ENCODE measurements at regions not wholly inside any gene's neighbourhood (a gene's known extent, or its start where the extent isn't known, plus 50 kb on each side); places are given as distances from the start of the nearest gene placed in this dataset.

DNA sequence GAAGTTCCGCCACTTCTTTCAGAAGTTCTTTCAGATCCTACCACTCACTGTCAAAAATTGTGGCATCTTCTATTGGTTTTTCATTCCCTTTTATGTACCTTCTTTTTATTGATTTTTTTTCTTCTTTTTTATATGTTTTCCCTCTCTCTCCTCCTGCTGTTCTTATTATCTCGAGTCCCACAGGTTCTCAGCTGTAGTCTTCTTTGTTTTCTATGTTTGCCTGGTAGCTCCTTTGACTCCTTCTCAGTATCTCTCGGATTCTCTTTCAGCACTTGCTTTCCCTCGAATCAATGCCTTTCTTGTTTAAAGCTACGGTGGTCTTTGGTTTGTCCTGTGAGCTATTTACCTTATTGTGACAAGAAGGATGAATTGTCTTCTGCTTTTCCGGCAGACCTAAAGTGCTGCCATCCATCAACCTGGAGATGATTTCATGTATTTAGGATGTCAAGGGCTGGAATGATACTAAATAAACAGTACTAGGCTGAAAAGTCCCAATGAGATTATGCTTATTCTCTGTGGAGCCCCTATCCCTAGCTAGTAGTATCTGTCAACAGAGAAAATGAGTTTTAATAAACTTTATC lies 541.7 kb downstream of the NOVA1 start:
- TF ChIP-seq, protein P1, sequence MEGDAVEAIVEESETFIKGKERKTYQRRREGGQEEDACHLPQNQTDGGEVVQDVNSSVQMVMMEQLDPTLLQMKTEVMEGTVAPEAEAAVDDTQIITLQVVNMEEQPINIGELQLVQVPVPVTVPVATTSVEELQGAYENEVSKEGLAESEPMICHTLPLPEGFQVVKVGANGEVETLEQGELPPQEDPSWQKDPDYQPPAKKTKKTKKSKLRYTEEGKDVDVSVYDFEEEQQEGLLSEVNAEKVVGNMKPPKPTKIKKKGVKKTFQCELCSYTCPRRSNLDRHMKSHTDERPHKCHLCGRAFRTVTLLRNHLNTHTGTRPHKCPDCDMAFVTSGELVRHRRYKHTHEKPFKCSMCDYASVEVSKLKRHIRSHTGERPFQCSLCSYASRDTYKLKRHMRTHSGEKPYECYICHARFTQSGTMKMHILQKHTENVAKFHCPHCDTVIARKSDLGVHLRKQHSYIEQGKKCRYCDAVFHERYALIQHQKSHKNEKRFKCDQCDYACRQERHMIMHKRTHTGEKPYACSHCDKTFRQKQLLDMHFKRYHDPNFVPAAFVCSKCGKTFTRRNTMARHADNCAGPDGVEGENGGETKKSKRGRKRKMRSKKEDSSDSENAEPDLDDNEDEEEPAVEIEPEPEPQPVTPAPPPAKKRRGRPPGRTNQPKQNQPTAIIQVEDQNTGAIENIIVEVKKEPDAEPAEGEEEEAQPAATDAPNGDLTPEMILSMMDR (conservative IDR thresholded peaks at IDR 0.05; ENCODE audit: low read depth, low read length), result no peak
- no peak for TF ChIP-seq EZH2 (IDR thresholded peaks at IDR 0.05; ENCODE audit: borderline replicate concordance, low read depth, low read length, poor library complexity, severe bottlenecking)

All from A673 (cell line).